ENCODE measurements at regions not wholly inside any gene's neighbourhood (a gene's known extent, or its start where the extent isn't known, plus 50 kb on each side); places are given as distances from the start of the nearest gene placed in this dataset.
"Not testable (repeated sequence)": the region's sequence is repeated elsewhere in the genome, so short reads cannot be mapped to it uniquely, and the experiment has no call there.

- no peak for DNase-seq (ENCODE audit: low read depth)
Measured at GRCh38 chr19:30066781-30067759, 125.0 kb downstream of the URI1 start.

DNA sequence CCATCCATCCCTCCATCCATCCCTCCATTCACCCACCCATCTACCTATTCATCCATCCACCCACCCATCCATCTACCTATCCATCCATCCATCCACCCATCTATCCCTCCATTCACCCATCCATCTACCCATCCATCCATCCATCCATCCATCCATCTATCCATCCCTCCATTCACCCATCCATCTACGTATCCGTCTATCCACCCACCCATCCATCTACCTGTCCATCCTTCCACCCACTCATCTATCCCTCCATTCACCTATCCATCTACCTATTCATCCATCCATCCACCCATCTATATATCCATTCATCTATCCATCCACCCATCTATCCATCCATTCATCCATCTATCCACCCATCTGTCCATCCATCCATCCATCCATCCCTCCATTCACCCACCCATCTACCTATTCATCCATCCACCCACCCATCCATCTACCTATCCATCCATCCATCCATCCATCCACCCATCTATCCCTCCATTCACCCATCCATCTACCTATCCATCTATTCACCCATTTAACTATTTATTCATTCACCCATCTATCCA lies 126.0 kb downstream of the URI1 start:
- not testable (repeated sequence) for DNase-seq (ENCODE audit: low read depth)

DNA sequence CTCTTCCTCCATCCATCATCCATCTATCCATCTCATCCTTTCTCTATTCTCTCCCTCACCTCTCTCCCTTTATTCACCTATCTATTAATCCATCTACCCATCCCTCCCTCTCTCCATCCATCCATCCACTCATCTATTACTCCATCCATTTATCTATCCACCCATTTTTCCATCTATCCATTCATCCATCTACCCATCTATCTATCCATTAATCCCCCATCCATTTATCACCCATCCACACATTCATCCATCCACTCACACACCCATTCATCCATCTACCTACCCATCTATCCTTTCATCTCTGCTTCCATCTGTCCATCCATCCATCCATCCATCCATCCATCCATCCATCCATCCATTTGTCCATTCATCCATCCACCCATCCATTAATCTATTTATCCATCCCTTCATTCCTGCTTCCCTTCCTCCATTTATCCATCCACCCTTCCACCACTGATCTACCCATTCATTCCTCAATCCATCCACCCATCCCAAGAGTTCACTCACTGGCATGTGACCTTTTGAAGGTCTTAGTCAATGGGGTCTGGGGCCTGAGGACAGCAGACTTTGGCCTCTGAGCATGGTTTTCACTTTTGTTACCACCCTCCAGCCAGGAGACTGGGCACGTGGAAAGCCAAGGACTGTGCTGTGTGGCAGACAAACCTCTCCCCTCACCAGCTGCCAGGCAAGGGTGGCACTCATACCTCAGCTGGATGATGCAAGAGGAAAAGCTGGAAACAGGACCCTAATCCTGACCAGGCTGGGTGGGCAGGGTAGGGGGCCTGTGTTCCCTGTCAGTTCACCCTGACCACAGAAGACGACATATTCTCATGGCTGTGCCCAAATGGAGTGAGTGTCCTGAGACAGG lies 126.7 kb downstream of the URI1 start:
- no peak for DNase-seq (ENCODE audit: low read depth)

GRCh38 chr19:30069535-30070197 lies 127.6 kb downstream of the URI1 start:
- no peak for DNase-seq (ENCODE audit: low read depth)

- DNase-seq (ENCODE audit: low read depth): no peak
Measured at GRCh38 chr19:30070198-30070967, 128.3 kb downstream of the URI1 start.

DNA sequence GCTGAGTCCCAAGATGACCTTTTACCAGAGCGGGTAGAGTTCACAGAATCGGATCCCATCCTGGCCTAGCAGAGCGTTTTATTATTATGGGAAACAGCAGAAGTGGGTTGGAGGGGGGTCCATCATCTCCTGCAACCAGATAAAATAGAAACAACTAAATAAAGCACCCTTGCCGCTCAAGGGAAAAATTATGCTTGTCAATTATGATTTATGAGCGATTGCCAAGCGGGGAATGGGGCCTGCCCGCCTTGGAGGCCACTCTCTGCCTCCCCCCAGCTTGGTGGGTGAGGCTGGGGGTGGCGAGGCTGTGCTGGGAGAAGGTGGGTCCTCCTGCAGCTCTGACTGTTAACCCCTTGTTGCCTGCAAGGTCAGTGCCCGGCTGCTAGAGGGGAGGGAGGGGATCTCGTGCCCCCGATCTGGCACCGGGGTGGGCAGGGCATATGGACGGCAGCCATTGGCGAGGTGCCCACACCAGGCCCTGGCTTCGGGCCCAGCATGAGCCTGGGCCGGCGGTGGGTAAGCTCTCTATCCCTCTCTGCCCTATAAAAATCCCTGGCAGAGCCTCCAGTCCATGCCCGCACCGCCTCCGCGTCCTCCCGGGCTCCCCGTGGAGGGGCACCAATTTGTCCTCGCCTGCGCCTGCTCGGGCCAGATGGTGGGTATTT lies 129.1 kb downstream of the URI1 start:
- DNase-seq (ENCODE audit: low read depth): peak; percentile 33

GRCh38 chr19:30071871-30072270 lies 129.8 kb downstream of the URI1 start:
- DNase-seq (ENCODE audit: low read depth): no peak

GRCh38 chr19:30073152-30074000 lies 131.3 kb downstream of the URI1 start:
- no peak for DNase-seq (ENCODE audit: low read depth)

GRCh38 chr19:30074096-30074495 lies 132.1 kb downstream of the URI1 start:
- DNase-seq (ENCODE audit: low read depth): no peak

DNA sequence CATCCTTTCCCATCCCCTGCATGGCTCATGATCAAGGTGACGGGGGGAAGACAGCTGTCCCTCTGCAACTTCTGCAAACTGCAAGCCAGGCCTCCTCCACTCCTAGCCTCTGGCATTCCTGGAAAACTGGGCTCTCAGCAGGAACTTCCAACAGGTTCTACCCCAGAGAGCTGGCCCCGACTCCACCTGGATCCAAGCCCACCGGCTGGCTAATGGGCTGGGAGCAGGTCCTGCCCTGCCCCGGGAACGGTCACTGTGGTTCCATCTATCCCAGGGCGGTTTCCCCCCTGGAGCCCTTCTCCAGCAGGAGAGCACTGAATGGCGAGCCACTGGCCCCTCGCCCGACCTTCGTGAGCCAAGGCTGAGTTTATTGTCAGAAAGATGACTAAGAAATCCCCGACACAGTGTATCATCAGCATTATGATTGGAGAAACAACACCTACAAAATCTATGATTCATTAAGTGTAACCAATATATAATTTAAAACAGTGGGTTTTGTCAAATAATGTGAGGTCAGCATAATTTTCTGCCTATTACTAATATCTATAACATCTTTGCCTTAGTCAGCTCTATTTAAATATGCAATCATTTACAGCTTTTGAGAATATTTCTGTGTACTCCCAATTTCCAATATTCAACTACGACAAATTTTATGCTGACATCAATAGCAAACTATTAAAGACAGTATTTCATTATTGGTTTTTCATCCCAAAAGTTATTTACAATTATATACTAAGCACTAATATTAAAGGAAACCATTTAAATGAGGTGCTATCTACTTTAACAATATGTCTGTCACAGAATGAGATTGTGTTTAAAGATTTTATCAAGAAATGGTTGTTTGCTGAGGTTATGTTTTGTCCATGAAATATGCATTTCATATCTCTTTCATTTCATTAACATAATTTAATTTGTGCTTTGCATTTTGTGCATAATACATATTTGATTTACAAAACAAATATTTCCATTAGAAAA lies 133.0 kb downstream of the URI1 start:
- DNase-seq (ENCODE audit: low read depth): peak; percentile 39

DNA sequence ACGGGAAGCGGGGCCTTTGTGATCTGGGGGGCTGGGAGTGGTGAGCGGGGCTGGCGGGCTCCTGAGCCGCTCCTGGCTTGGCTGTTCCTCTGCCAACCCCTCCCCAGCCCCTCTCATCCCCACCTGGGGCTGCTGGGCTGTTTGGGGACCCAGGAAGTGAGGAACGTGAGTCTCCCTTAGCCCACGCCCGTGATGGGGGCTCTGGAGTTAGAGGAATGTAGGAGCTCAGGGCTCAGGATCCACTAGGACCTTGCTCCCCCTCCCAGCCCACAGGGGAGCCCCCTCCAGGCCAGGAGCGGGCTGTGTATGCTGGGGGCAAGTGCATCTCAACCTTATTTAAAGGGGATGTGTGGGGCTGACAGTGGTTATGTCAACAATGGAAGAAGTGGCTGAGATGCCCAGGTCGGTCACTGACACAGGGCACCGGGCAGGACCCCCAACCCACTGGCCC lies 134.1 kb downstream of the URI1 start:
- no peak for DNase-seq (ENCODE audit: low read depth)

DNA sequence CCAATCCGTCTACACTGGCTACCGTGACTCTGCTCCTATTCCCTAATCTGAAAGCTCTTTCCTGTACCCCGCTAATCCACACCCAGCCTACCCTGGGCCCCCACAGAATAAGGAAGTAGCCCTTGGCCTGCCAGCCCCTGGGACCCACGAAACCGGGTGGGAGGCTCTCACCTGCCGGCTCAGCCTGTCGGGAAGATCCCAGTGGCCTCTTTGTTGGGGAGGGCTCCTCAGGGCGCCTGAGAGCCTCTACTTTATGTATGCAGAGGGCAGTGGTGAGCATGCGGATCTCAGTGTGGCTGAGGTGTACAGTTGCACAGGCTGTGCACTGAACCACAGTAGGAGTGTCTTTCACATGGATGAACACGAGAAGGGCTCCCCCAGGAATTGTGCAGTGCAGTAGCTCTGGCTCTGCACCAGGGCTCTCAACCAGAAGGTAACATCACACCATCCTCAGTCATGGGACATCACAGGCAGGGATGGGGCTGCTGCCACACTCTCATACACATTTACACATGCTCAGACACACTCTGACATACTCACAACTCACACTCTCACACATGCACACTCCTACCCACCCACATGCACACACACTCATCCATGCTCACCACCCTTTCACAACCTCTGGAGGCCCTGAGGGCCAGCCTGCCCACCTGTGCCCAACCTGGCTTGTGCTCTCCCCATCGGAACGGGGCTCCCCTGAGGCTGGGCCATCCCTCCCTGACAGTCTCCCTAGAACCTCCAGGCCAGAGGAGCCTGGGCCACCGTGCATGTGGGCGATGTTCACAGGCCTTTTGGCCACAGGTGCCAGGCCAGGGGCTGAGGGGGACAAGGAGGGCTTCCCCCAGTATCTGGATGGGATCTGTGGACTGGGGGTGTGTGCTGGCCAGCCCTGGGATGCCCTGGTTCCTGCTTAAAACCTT lies 135.0 kb downstream of the URI1 start:
- no peak for DNase-seq (ENCODE audit: low read depth)

GRCh38 chr19:30077851-30078355 lies 135.9 kb downstream of the URI1 start:
- no peak for DNase-seq (ENCODE audit: low read depth)

DNA sequence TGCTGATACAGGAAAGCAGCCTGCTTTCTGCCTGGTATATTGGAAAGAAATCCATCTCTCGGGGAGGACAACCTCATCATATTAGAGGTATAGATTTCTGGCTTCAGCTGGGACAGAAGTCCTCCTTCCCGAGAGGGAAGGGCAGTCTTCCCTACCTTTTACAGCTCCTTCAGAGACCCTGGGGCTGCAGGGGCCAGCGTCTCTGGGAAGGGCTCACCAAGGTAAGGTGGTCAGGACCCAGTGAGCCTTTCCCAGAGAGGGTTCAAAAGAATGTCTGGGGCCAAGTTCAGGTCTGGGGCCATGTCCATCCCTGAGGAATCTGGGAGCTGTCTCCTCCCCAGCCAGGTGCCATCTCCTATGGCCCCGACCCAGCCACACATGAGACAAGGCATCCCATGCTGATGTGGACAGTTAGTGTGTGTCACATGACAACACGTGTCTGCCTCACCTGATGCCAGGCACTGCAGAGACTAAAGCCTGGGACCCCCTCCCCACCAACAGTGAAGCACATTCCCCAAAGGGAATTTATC lies 136.4 kb downstream of the URI1 start:
- no peak for DNase-seq (ENCODE audit: low read depth)

DNA sequence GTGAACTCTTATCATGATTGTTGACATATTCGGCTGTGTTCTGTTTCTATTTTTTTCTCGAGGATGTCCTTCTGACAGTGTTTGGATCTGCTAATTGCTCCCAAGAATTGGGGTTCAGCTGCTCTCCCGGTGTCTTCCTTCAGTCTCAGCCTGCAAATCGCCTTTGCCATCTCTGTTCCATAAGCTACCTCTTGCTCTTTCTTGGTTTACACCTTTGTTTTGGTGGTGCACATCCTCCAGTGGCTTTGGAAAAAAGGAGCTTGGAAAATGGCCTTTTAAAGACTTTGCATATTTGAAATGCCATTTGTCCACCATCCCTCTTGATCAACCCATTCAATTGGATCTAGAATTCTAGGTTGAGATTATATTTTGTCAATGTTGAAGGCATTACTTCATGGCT lies 137.2 kb downstream of the URI1 start:
- no peak for DNase-seq (ENCODE audit: low read depth)

DNA sequence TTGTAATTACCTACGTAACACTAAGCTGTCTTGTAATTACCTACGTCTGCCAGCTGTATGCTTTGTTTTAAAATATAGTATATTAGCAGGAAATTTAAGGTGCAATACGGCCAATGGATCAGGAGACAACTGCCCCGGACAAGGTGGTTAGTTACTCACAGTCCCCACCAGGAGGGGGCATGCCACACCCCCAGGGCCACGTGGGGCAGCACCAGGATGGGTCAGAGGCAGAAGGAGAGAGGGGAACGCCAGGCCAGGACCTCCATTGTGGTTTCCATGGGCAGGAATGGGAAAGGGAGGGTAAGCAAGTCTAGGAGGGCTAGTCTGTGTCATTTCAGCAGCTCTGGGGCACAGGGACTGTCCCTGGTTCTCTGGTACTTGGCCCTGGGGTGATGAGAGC lies 140.1 kb downstream of the URI1 start:
- no peak for DNase-seq (ENCODE audit: low read depth)

DNA sequence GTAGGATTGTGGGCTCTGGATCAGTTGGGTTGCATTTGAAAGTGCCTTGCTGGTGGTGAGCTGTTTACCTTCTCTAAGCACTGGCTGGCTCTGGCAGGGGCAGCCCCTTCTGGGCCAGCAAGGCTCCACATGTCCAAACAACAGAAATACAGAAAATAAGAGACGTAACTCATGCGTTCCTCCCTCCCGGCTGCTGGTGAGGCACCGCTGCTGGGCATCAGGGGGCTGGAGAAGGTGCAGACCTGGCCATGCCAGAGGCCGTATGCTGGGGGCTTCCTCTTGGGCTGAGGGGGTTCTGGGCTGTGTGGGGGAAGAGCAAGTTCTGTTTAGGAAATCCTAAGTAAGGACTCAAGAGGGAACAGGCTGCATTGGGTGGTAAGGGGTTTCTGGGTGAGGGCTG lies 140.6 kb downstream of the URI1 start:
- no peak for DNase-seq (ENCODE audit: low read depth)
